Cardiac muscle cell (in vitro differentiated cells and primary cell): ENCODE measurements at regions not wholly inside any gene's neighbourhood (a gene's known extent, or its start where the extent isn't known, plus 50 kb on each side); places are given as distances from the start of the nearest gene placed in this dataset.

Experiments
- DNase-seq, 2 donors: peaks; one replicate each; pipeline versions ENCODE4 v3.0.0 to v3.0.0-alpha.2; 2010 to 2017; ENCODE audit warnings: low read depth in 1 of 2, low spot score in 1 of 2
- H3K27ac ChIP-seq: fragments of 200-600 bp; sonication (generic); 2 replicates; pipeline ENCODE4 v1.5.1; 2016
- H3K27me3 ChIP-seq: fragments of 200-600 bp; sonication (generic); 2 replicates; pipeline ENCODE4 v1.6.0; 2016; ENCODE audit warnings: control low read depth
- H3K36me3 ChIP-seq: fragments of 200-600 bp; sonication (generic); 2 replicates; pipeline ENCODE4 v1.5.1; 2016; ENCODE audit warnings: control low read depth
- H3K4me1 ChIP-seq: fragments of 200-600 bp; sonication (generic); 2 replicates; pipeline ENCODE4 v1.8.1; 2017; ENCODE audit warnings: low read depth, mild to moderate bottlenecking, mixed run types
- H3K4me3 ChIP-seq: fragments of 200-600 bp; sonication (generic); 2 replicates; pipeline ENCODE4 v1.5.1; 2016; ENCODE audit warnings: mild to moderate bottlenecking
- H3K9me3 ChIP-seq: fragments of 200-600 bp; sonication (generic); 2 replicates; pipeline ENCODE4 v1.5.1; 2017; ENCODE audit warnings: low read depth, mild to moderate bottlenecking, control low read depth
- CTCF ChIP-seq: IDR thresholded peaks from 2 replicates; pipeline ENCODE4 v1.5.1; 2012; ENCODE audit warnings: low read depth, mild to moderate bottlenecking, low read length

GRCh38 chr4:138509346-138509745, 267.2 kb upstream of the SLC7A11 start:
- no peak overlapping the region for H3K27ac ChIP-seq
- DNase-seq, result no peak
- H3K9me3 ChIP-seq, result no peaks in the 10 kb centered on the region
- H3K4me1 ChIP-seq, result no peaks in the 10 kb centered on the region
- no peak for TF ChIP-seq CTCF
- H3K27me3 ChIP-seq, result no peaks in the 10 kb centered on the region
- no peak overlapping the region for H3K4me3 ChIP-seq
- no peaks in the 10 kb centered on the region for H3K36me3 ChIP-seq

GRCh38 chr4:138507522-138507921, 265.4 kb upstream of the SLC7A11 start:
- H3K27me3 ChIP-seq, result no peaks in the 10 kb centered on the region
- no peaks in the 10 kb centered on the region for H3K9me3 ChIP-seq
- H3K27ac ChIP-seq, result no peak overlapping the region
- H3K4me1 ChIP-seq, result no peaks in the 10 kb centered on the region
- peak in 1 of 2 donors; percentile 54 for DNase-seq
- no peak overlapping the region for H3K4me3 ChIP-seq
- no peak for TF ChIP-seq CTCF
- no peaks in the 10 kb centered on the region for H3K36me3 ChIP-seq

GRCh38 chr4:138501614-138502013, 259.5 kb upstream of the SLC7A11 start:
- Histone ChIP-seq H3K4me1 (no peaks in the 10 kb centered on the region), H3K36me3 (no peaks in the 10 kb centered on the region), H3K9me3 (no peaks in the 10 kb centered on the region), H3K4me3 (no peak overlapping the region), H3K27ac (no peak overlapping the region), H3K27me3 (no peaks in the 10 kb centered on the region)
- no peak for TF ChIP-seq CTCF
- DNase-seq, result no peak

- Histone ChIP-seq H3K4me3 (no peak overlapping the region), H3K27me3 (no peaks in the 10 kb centered on the region), H3K9me3 (no peaks in the 10 kb centered on the region), H3K4me1 (no peaks in the 10 kb centered on the region), H3K27ac (no peak overlapping the region), H3K36me3 (no peaks in the 10 kb centered on the region)
- no peak for DNase-seq
- no peak for TF ChIP-seq CTCF
Measured at GRCh38 chr4:138500869-138501268, 258.7 kb upstream of the SLC7A11 start.

GRCh38 chr4:138499627-138500026, 257.5 kb upstream of the SLC7A11 start:
- no peak overlapping the region for H3K4me3 ChIP-seq
- H3K36me3 ChIP-seq, result no peaks in the 10 kb centered on the region
- DNase-seq, result no peak

More at GRCh38 chr4:138499627-138500026, 257.5 kb upstream of the SLC7A11 start:
- TF ChIP-seq CTCF, result no peak
- no peaks in the 10 kb centered on the region for H3K4me1 ChIP-seq
- H3K27ac ChIP-seq, result no peak overlapping the region
- no peaks in the 10 kb centered on the region for H3K9me3 ChIP-seq
- H3K27me3 ChIP-seq, result no peaks in the 10 kb centered on the region
